Peyer's patch (tissue), 4 donors: ENCODE measurements at regions not wholly inside any gene's neighbourhood (a gene's known extent, or its start where the extent isn't known, plus 50 kb on each side); places are given as distances from the start of the nearest gene placed in this dataset.

Experiments used
- DNase-seq, 3 donors: peaks; one replicate each; pipeline ENCODE4 v3.0.0-alpha.2; 2017 to 2019
- H3K27ac ChIP-seq, 4 donors: fragments of 200-600 bp; sonication (generic); one replicate each; pipeline ENCODE4 v1.5.1; 2016 to 2019
- H3K27me3 ChIP-seq, 2 donors: fragments of 200-600 bp; sonication (generic); one replicate each; pipeline ENCODE4 v1.5.1; 2019
- H3K36me3 ChIP-seq, 3 donors: fragments of 200-600 bp; sonication (generic); one replicate each; pipeline ENCODE4 v1.5.1; 2016 to 2019
- H3K4me1 ChIP-seq, 4 donors: fragments of 200-600 bp; sonication (generic); one replicate each; pipeline ENCODE4 v1.5.1; 2016 to 2019
- H3K4me3 ChIP-seq, 4 donors: fragments of 200-600 bp; sonication (generic); 1 replicate in 3 of 4; 2 replicates in 1 of 4; pipeline ENCODE4 v1.5.1; 2016 to 2019; ENCODE audit warnings: mild to moderate bottlenecking in 1 of 4
- H3K9me3 ChIP-seq, 4 donors: fragments of 200-600 bp; sonication (generic); one replicate each; pipeline ENCODE4 v1.5.1; 2016 to 2019; ENCODE audit warnings: mild to moderate bottlenecking in 1 of 4
- CTCF ChIP-seq, 6 experiments: fragments of 450-650 bp in 4 of 6; fragments of 200-600 bp in 2 of 6; sonication (generic) in 1 of 6; IDR thresholded peaks; one replicate each; pipeline ENCODE4 v1.5.1; 2017 to 2019; ENCODE audit warnings: antibody characterized with exemption in 6 of 6, mild to moderate bottlenecking in 3 of 6, moderate library complexity in 1 of 6
- POLR2A ChIP-seq, 2 donors: fragments of 450-650 bp; IDR thresholded peaks; one replicate each; pipeline ENCODE4 v1.5.1; 2017; ENCODE audit warnings: antibody characterized with exemption in 2 of 2, mild to moderate bottlenecking in 2 of 2, moderate library complexity in 2 of 2

- no peak overlapping the region for H3K4me3 ChIP-seq
- H3K27ac ChIP-seq, result no peak overlapping the region
- no peaks in the 10 kb centered on the region for H3K27me3 ChIP-seq
- TF ChIP-seq POLR2A (IDR thresholded peaks at IDR 0.05), result no peak
- H3K36me3 ChIP-seq, result no peaks in the 10 kb centered on the region
- no peaks in the 10 kb centered on the region for H3K4me1 ChIP-seq
- no peaks in the 10 kb centered on the region for H3K9me3 ChIP-seq
- DNase-seq, result no peak
Measured at GRCh38 chr5:86757824-86758223, 140.1 kb downstream of the COX7C start.

GRCh38 chr5:86760661-86761060 lies 142.9 kb downstream of the COX7C start:
- Histone ChIP-seq H3K36me3 (no peaks in the 10 kb centered on the region), H3K27me3 (no peaks in the 10 kb centered on the region), H3K9me3 (no peaks in the 10 kb centered on the region), H3K4me3 (no peak overlapping the region), H3K27ac (no peak overlapping the region), H3K4me1 (no peaks in the 10 kb centered on the region)
- TF ChIP-seq POLR2A (IDR thresholded peaks at IDR 0.05) (no peak), CTCF (IDR thresholded peaks at IDR 0.05) (no peak)
- no peak for DNase-seq

- no peak for DNase-seq
- H3K36me3 ChIP-seq, result no peaks in the 10 kb centered on the region
- H3K9me3 ChIP-seq, result no peaks in the 10 kb centered on the region
- no peak overlapping the region for H3K4me3 ChIP-seq
- TF ChIP-seq CTCF (IDR thresholded peaks at IDR 0.05), result no peak
- TF ChIP-seq POLR2A (IDR thresholded peaks at IDR 0.05), result no peak
- H3K4me1 ChIP-seq, result no peaks in the 10 kb centered on the region
- no peaks in the 10 kb centered on the region for H3K27me3 ChIP-seq
- H3K27ac ChIP-seq, result no peak overlapping the region
Measured at GRCh38 chr5:86763929-86764328, 146.2 kb downstream of the COX7C start.

GRCh38 chr5:86765778-86766502 lies 148.2 kb downstream of the COX7C start:
- Histone ChIP-seq H3K27ac (no peak overlapping the region), H3K27me3 (no peaks in the 10 kb centered on the region), H3K9me3 (no peaks in the 10 kb centered on the region), H3K4me1 (no peaks in the 10 kb centered on the region), H3K4me3 (no peak overlapping the region), H3K36me3 (no peaks in the 10 kb centered on the region)
- DNase-seq, result no peak
- no peak for TF ChIP-seq POLR2A (IDR thresholded peaks at IDR 0.05)
- no peak for TF ChIP-seq CTCF (IDR thresholded peaks at IDR 0.05)

- Histone ChIP-seq H3K4me3 (no peak overlapping the region), H3K9me3 (no peaks in the 10 kb centered on the region), H3K27ac (no peak overlapping the region), H3K36me3 (no peaks in the 10 kb centered on the region), H3K4me1 (no peaks in the 10 kb centered on the region), H3K27me3 (no peaks in the 10 kb centered on the region)
- TF ChIP-seq POLR2A (IDR thresholded peaks at IDR 0.05) (no peak), CTCF (IDR thresholded peaks at IDR 0.05) (no peak)
- no peak for DNase-seq
Measured at GRCh38 chr5:86768699-86769202, 151.0 kb downstream of the COX7C start.

- no peaks in the 10 kb centered on the region for H3K36me3 ChIP-seq
- H3K4me3 ChIP-seq, result no peak overlapping the region
- no peaks in the 10 kb centered on the region for H3K27me3 ChIP-seq
- DNase-seq, result no peak
- TF ChIP-seq CTCF (IDR thresholded peaks at IDR 0.05) (no peak), POLR2A (IDR thresholded peaks at IDR 0.05) (no peak)
- H3K27ac ChIP-seq, result no peak overlapping the region
- H3K9me3 ChIP-seq, result no peaks in the 10 kb centered on the region
- H3K4me1 ChIP-seq, result no peaks in the 10 kb centered on the region
Measured at GRCh38 chr5:86780018-86780417, 162.3 kb downstream of the COX7C start.
